OCI-LY1 (cell line): ENCODE measurements at regions not wholly inside any gene's neighbourhood (a gene's known extent, or its start where the extent isn't known, plus 50 kb on each side); places are given as distances from the start of the nearest gene placed in this dataset.

Source experiments
- EZH2 ChIP-seq: fragments of 200-600 bp; sonication (generic), shearing (Covaris generic); IDR thresholded peaks from 2 replicates; pipeline ENCODE4 v1.8.0; 2017; ENCODE audit warnings: borderline replicate concordance, mixed run types, mild to moderate bottlenecking, antibody characterized with exemption, low read length, moderate library complexity, mixed read lengths
- TF ChIP-seq, protein P1 (sequence below): fragments of 200-600 bp; sonication (generic), shearing (Covaris generic); IDR thresholded peaks from 2 replicates; pipeline ENCODE4 v1.5.1; 2017; ENCODE audit warnings: mild to moderate bottlenecking, antibody characterized with exemption, low read length, moderate library complexity, mixed read lengths

DNA sequence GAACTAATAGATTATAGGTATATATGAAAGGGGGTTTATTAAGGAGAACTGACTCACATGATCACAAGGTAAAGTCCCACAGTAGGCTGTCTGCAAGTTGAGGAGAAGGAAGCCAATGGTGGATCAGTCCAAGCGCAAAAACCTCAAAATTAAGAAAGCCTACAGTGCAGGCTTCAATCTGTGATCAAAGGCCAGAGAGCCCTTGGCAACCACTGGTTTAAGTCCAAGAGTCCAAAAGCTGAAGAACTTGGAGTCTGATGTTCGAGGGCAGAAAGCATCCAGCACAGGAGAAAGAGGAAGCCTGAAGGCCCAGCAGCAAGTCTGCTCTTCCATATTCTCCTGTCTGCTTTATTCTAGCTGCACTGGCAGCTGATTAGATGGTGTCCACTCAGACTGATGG, 721.3 kb upstream of the PCDH9 start:
- TF ChIP-seq, protein P1, sequence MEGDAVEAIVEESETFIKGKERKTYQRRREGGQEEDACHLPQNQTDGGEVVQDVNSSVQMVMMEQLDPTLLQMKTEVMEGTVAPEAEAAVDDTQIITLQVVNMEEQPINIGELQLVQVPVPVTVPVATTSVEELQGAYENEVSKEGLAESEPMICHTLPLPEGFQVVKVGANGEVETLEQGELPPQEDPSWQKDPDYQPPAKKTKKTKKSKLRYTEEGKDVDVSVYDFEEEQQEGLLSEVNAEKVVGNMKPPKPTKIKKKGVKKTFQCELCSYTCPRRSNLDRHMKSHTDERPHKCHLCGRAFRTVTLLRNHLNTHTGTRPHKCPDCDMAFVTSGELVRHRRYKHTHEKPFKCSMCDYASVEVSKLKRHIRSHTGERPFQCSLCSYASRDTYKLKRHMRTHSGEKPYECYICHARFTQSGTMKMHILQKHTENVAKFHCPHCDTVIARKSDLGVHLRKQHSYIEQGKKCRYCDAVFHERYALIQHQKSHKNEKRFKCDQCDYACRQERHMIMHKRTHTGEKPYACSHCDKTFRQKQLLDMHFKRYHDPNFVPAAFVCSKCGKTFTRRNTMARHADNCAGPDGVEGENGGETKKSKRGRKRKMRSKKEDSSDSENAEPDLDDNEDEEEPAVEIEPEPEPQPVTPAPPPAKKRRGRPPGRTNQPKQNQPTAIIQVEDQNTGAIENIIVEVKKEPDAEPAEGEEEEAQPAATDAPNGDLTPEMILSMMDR = no peak
- no peak for TF ChIP-seq EZH2
